Gastrocnemius medialis (tissue), 4 donors: ENCODE measurements at regions not wholly inside any gene's neighbourhood (a gene's known extent, or its start where the extent isn't known, plus 50 kb on each side); places are given as distances from the start of the nearest gene placed in this dataset.

Experiments used
- POLR2A ChIP-seq, 2 donors: fragments of 450-650 bp; IDR thresholded peaks; one replicate each; pipeline ENCODE4 v1.6.1; 2017; ENCODE audit warnings: antibody characterized with exemption in 2 of 2, mild to moderate bottlenecking in 2 of 2, moderate library complexity in 2 of 2
- TF ChIP-seq, protein P1 (sequence below), 5 experiments: fragments of 450-650 bp in 3 of 5; fragments of 200-600 bp in 2 of 5; sonication (generic) in 2 of 5; IDR thresholded peaks in 4 of 5; conservative IDR thresholded peaks in 1 of 5; 1 replicate in 4 of 5; 2 replicates in 1 of 5; pipeline ENCODE4 v1.5.1; 2016 to 2019; ENCODE audit warnings: antibody characterized with exemption in 5 of 5, mild to moderate bottlenecking in 3 of 5, moderate library complexity in 3 of 5

DNA sequence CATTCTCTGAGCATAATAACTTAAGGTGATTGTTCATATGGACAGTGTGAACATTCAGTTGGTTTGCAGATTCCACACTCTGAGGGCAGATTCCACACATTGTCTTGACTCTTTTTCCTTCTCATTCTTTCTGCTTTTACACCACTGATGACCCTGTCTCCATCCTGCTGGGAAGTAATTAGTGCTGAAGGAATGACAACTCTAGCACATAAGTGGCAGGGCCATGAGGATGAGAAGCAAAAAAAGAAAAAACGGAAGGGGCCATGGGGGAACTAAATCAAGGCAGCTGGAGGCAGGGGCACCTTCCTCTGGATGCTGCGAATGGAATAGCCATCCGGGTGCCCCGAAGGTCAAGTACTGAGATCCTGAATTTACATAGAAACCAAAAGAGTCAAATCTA is 944.0 kb downstream of the KCNJ2 start:
- TF ChIP-seq, protein P1, sequence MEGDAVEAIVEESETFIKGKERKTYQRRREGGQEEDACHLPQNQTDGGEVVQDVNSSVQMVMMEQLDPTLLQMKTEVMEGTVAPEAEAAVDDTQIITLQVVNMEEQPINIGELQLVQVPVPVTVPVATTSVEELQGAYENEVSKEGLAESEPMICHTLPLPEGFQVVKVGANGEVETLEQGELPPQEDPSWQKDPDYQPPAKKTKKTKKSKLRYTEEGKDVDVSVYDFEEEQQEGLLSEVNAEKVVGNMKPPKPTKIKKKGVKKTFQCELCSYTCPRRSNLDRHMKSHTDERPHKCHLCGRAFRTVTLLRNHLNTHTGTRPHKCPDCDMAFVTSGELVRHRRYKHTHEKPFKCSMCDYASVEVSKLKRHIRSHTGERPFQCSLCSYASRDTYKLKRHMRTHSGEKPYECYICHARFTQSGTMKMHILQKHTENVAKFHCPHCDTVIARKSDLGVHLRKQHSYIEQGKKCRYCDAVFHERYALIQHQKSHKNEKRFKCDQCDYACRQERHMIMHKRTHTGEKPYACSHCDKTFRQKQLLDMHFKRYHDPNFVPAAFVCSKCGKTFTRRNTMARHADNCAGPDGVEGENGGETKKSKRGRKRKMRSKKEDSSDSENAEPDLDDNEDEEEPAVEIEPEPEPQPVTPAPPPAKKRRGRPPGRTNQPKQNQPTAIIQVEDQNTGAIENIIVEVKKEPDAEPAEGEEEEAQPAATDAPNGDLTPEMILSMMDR (IDR thresholded peaks at IDR 0.05 in 4 of 5, conservative IDR thresholded peaks at IDR 0.05 in 1 of 5) = no peak
- TF ChIP-seq POLR2A (IDR thresholded peaks at IDR 0.05) = no peak
